ENCODE measurements at regions not wholly inside any gene's neighbourhood (a gene's known extent, or its start where the extent isn't known, plus 50 kb on each side); places are given as distances from the start of the nearest gene placed in this dataset.

GRCh38 chr4:17206829-17207801 lies 304.8 kb downstream of the QDPR start:
- TF ChIP-seq EZH2 (IDR thresholded peaks at IDR 0.05; ENCODE audit: borderline replicate concordance, low read depth, low read length, poor library complexity, severe bottlenecking) (no peak), CTCF (conservative IDR thresholded peaks at IDR 0.05; ENCODE audit: low read depth, low read length) (no peak)
